ENCODE measurements at regions not wholly inside any gene's neighbourhood (a gene's known extent, or its start where the extent isn't known, plus 50 kb on each side); places are given as distances from the start of the nearest gene placed in this dataset.

DNA sequence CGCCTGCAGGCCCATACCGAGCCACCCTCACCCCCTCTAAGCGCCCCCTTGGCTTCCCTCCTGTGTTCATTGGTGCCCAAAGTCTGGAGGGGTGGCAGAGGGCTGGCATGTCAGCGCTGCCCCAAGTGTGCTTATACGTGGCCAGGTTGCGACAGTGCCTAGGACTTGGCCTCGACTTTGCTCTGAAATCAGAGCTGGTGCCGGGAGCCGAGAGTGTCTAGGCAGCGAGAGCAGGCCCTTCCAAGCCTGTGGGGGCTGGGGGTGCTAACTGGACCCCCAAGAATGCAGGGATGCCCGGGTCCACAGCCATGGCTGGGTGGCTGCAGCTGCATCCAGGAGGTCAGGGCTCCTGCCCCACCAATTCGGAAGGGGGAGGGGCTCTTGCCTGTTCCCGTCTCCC is 95.6 kb upstream of the MGAT5 start:
- TF ChIP-seq POLR2AphosphoS5 (IDR thresholded peaks at IDR 0.05), result no peak
- TF ChIP-seq, protein P1, sequence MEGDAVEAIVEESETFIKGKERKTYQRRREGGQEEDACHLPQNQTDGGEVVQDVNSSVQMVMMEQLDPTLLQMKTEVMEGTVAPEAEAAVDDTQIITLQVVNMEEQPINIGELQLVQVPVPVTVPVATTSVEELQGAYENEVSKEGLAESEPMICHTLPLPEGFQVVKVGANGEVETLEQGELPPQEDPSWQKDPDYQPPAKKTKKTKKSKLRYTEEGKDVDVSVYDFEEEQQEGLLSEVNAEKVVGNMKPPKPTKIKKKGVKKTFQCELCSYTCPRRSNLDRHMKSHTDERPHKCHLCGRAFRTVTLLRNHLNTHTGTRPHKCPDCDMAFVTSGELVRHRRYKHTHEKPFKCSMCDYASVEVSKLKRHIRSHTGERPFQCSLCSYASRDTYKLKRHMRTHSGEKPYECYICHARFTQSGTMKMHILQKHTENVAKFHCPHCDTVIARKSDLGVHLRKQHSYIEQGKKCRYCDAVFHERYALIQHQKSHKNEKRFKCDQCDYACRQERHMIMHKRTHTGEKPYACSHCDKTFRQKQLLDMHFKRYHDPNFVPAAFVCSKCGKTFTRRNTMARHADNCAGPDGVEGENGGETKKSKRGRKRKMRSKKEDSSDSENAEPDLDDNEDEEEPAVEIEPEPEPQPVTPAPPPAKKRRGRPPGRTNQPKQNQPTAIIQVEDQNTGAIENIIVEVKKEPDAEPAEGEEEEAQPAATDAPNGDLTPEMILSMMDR (IDR thresholded peaks at IDR 0.05), result no peak
- no peak for TF ChIP-seq POLR2A (IDR thresholded peaks at IDR 0.05)
